ENCODE measurements at regions not wholly inside any gene's neighbourhood (a gene's known extent, or its start where the extent isn't known, plus 50 kb on each side); places are given as distances from the start of the nearest gene placed in this dataset.

- Histone ChIP-seq H3K36me3 (no peaks in the 10 kb centered on the region), H3K27ac (no peak overlapping the region), H3K27me3 (no peaks in the 10 kb centered on the region), H3K9me3 (no peaks in the 10 kb centered on the region), H3K4me1 (no peaks in the 10 kb centered on the region), H3K4me3 (no peak overlapping the region)
- no peak for DNase-seq
- no peak for TF ChIP-seq CTCF (IDR thresholded peaks at IDR 0.05)
- TF ChIP-seq POLR2A (IDR thresholded peaks at IDR 0.05), result no peak
- no peak for ATAC-seq
- intact Hi-C loops (cut with DNase I), result no loop called here
- WGBS (ENCODE audit: insufficient coverage, low coverage, low lambda C conversion rate, missing lambda C conversion rate), result 40% methylated on average over 6 of the region's 6 CpGs
Measured at GRCh38 chr4:176571206-176571605, 221.5 kb downstream of the VEGFC start.

- no peak for ATAC-seq
- Histone ChIP-seq H3K27me3 (no peaks in the 10 kb centered on the region), H3K9me3 (no peaks in the 10 kb centered on the region), H3K4me1 (no peaks in the 10 kb centered on the region), H3K36me3 (no peaks in the 10 kb centered on the region), H3K27ac (no peak overlapping the region), H3K4me3 (no peak overlapping the region)
- intact Hi-C loops (cut with DNase I), result no loop called here
- no peak for DNase-seq
- 18% methylated on average over 2 of the region's 2 CpGs for WGBS (ENCODE audit: insufficient coverage, low coverage, low lambda C conversion rate, missing lambda C conversion rate)
- TF ChIP-seq CTCF (IDR thresholded peaks at IDR 0.05), result no peak
- no peak for TF ChIP-seq POLR2A (IDR thresholded peaks at IDR 0.05)
Measured at GRCh38 chr4:176575141-176575730, 217.5 kb downstream of the VEGFC start.

- intact Hi-C loops (cut with DNase I), result no loop called here
- peak; percentile 69 to 91 (median 76) for ATAC-seq
- H3K36me3 ChIP-seq, result no peaks in the 10 kb centered on the region
- no peaks in the 10 kb centered on the region for H3K9me3 ChIP-seq
- TF ChIP-seq POLR2A (IDR thresholded peaks at IDR 0.05), result no peak
- TF ChIP-seq CTCF (IDR thresholded peaks at IDR 0.05), result no peak
- no peaks in the 10 kb centered on the region for H3K4me1 ChIP-seq
- 22% methylated on average over 6 of the region's 6 CpGs for WGBS (ENCODE audit: insufficient coverage, low coverage, low lambda C conversion rate, missing lambda C conversion rate)
- no peaks in the 10 kb centered on the region for H3K27me3 ChIP-seq
- DNase-seq, result no peak
- H3K27ac ChIP-seq, result no peak overlapping the region
- H3K4me3 ChIP-seq, result no peak overlapping the region
Measured at GRCh38 chr4:176579226-176579625, 213.5 kb downstream of the VEGFC start.

- no peaks in the 10 kb centered on the region for H3K9me3 ChIP-seq
- ATAC-seq (no peak), DNase-seq (no peak)
- no peak overlapping the region for H3K27ac ChIP-seq
- H3K27me3 ChIP-seq, result no peaks in the 10 kb centered on the region
- H3K36me3 ChIP-seq, result no peaks in the 10 kb centered on the region
- H3K4me1 ChIP-seq, result no peaks in the 10 kb centered on the region
- intact Hi-C loops (cut with DNase I), result no loop called here
- WGBS (ENCODE audit: insufficient coverage, low coverage, low lambda C conversion rate, missing lambda C conversion rate), result 79% methylated on average over 5 of the region's 5 CpGs
- H3K4me3 ChIP-seq, result no peak overlapping the region
- TF ChIP-seq POLR2A (IDR thresholded peaks at IDR 0.05), result no peak
- no peak for TF ChIP-seq CTCF (IDR thresholded peaks at IDR 0.05)
Measured at GRCh38 chr4:176583278-176583677, 209.4 kb downstream of the VEGFC start.
